Heart left ventricle (tissue), 16 donors: ENCODE measurements at regions not wholly inside any gene's neighbourhood (a gene's known extent, or its start where the extent isn't known, plus 50 kb on each side); places are given as distances from the start of the nearest gene placed in this dataset.

ENCODE experiments used
- ATAC-seq, 4 donors: fragments of 200-7000 bp; cut with Tn5 transposase; one replicate each; pipeline ENCODE4 v1.9.1; 2020 to 2022; ENCODE audit warnings: moderate library complexity in 4 of 4, mild to moderate bottlenecking in 3 of 4, moderate number of reproducible peaks in 1 of 4
- DNase-seq, 5 donors: peaks; one replicate each; pipeline ENCODE4 v3.0.0-alpha.2; 2020
- H3K27ac ChIP-seq, 12 donors: fragments of 200-600 bp; sonication (generic) in 4 of 12; one replicate each; pipeline versions ENCODE4 v1.5.0 to v1.8.0; 2016 to 2022; ENCODE audit warnings: mild to moderate bottlenecking in 2 of 12
- H3K27me3 ChIP-seq, 9 donors: fragments of 200-600 bp; sonication (generic) in 2 of 9; one replicate each; pipeline versions ENCODE4 v1.5.1 to v1.8.0; 2016 to 2022; ENCODE audit warnings: mild to moderate bottlenecking in 3 of 9
- H3K36me3 ChIP-seq, 9 donors: fragments of 200-600 bp; sonication (generic) in 2 of 9; one replicate each; pipeline versions ENCODE4 v1.5.0 to v1.8.0; 2018 to 2022; ENCODE audit warnings: mild to moderate bottlenecking in 2 of 9
- H3K4me1 ChIP-seq, 12 donors: fragments of 200-600 bp; sonication (generic) in 4 of 12; one replicate each; pipeline versions ENCODE4 v1.5.0 to v1.8.0; 2016 to 2022; ENCODE audit warnings: mild to moderate bottlenecking in 3 of 12
- H3K4me3 ChIP-seq, 12 donors: fragments of 200-600 bp; sonication (generic) in 4 of 12; one replicate each; pipeline versions ENCODE4 v1.5.0 to v1.8.0; 2017 to 2022; ENCODE audit warnings: mild to moderate bottlenecking in 9 of 12, moderate library complexity in 4 of 12
- H3K9me3 ChIP-seq, 12 donors: fragments of 200-600 bp; sonication (generic) in 4 of 12; one replicate each; pipeline versions ENCODE4 v1.5.0 to v1.8.0; 2016 to 2022; ENCODE audit warnings: mild to moderate bottlenecking in 1 of 12
- CTCF ChIP-seq, 12 donors: fragments of 200-600 bp; sonication (generic) in 4 of 12; IDR thresholded peaks; one replicate each; pipeline versions ENCODE4 v1.5.0 to v1.8.0; 2018 to 2022; ENCODE audit warnings: antibody characterized with exemption in 12 of 12, mild to moderate bottlenecking in 5 of 12
- POLR2A ChIP-seq, 2 donors: fragments of 450-650 bp; IDR thresholded peaks; one replicate each; pipeline ENCODE4 v1.6.1; 2017; ENCODE audit warnings: antibody characterized with exemption in 2 of 2, mild to moderate bottlenecking in 2 of 2, moderate library complexity in 2 of 2
- WGBS, 4 donors: extraction: QIAGEN DNeasy Blood & Tissue Kit in 2 of 4; methylation state at CpG; one replicate each; pipeline versions ENCODE4 v1.1.5 to v1.1.7; 2013 to 2018; 5-methylcytosine and 5-hydroxymethylcytosine counted together
- intact Hi-C, 10 donors: fragments of 100-400 bp; cut with DNase I; formaldehyde crosslinking; loops; one replicate each; pipeline versions ENCODE4 v1.11.1 to v1.14.2; 2022
- donor health status: ischemic (EF 13 %, LVEDD 7.1; RV severe dilation, severe dysfunction).
- donor health status: healthy with polysubstance abuse.
- donor health status: DM: no; HTN: yes; CAD: no.
- donor health status: DM: no; HTN: no; CAD: no.
- donor health status: ischemic (EF 25% LVEDD 6.9; RV normal size, moderate dysfunction).
- donor health status: ischemic (EF 25% LVEDD 5.7; RV mildly dilated, moderate dysfunction).
- donor health status: healthy.
- donor health status: DM: yes; HTN: yes; CAD: no.
- donor health status: ischemic (EF 35%, LVEDD 5.7; RV mildly dilated, moderate dysfunction).
- donor health status: nonischemic (EF 11% LVEDD 7.7; RV severe dilation, severe dysfunction).
- donor health status: DM: yes; HTN: yes; CAD: no.
- donor health status: PGD.
- donor health status: ischemic (EF 29% LVEDD 5.4; RV normal size, mild dysfunction).
- donor health status: nonischemic (EF 23%, LVEDD 6.1; RV moderate dilation, normal function).

GRCh38 chrX:155694649-155695048 lies 81.9 kb upstream of the TMLHE start:
- H3K36me3 ChIP-seq, result no peaks in the 10 kb centered on the region
- H3K4me3 ChIP-seq, result no peak overlapping the region
- WGBS, 4 donors, result 81 to 95% (median 88%) methylated on average over 5 of the region's 5 CpGs
- no peaks in the 10 kb centered on the region for H3K4me1 ChIP-seq
- TF ChIP-seq CTCF (IDR thresholded peaks at IDR 0.05), result no peak
- TF ChIP-seq POLR2A (IDR thresholded peaks at IDR 0.05), result no peak
- no peaks in the 10 kb centered on the region for H3K27me3 ChIP-seq
- H3K9me3 ChIP-seq, result peaks cover 0 to 3% (median 0%) of the 10 kb centered on the region in 12 donors
- intact Hi-C loops, result no loop called here
- no peak overlapping the region for H3K27ac ChIP-seq
- ATAC-seq (no peak), DNase-seq (no peak)

GRCh38 chrX:155682834-155683233 lies 70.1 kb upstream of the TMLHE start:
- 49 to 88% (median 69%) methylated on average over 2 of the region's 2 CpGs for WGBS, 4 donors
- no peaks in the 10 kb centered on the region for H3K9me3 ChIP-seq
- H3K27ac ChIP-seq, result no peak overlapping the region
- H3K27me3 ChIP-seq, result no peaks in the 10 kb centered on the region
- TF ChIP-seq CTCF (IDR thresholded peaks at IDR 0.05) (no peak), POLR2A (IDR thresholded peaks at IDR 0.05) (no peak)
- no peaks in the 10 kb centered on the region for H3K36me3 ChIP-seq
- H3K4me1 ChIP-seq, result no peaks in the 10 kb centered on the region
- no peak for DNase-seq
- ATAC-seq, result no peak
- intact Hi-C loops, result no loop called here
- no peak overlapping the region for H3K4me3 ChIP-seq

- H3K36me3 ChIP-seq, result no peaks in the 10 kb centered on the region
- no peaks in the 10 kb centered on the region for H3K9me3 ChIP-seq
- intact Hi-C loops, result no loop called here
- no peak overlapping the region for H3K27ac ChIP-seq
- H3K27me3 ChIP-seq, result no peaks in the 10 kb centered on the region
- ATAC-seq (no peak), DNase-seq (no peak)
- H3K4me3 ChIP-seq, result no peak overlapping the region
- whole genome bisulfite sequencing, 4 donors, result 80 to 98% (median 91%) methylated on average over 4 of the region's 4 CpGs
- H3K4me1 ChIP-seq, result no peaks in the 10 kb centered on the region
- no peak for TF ChIP-seq CTCF (IDR thresholded peaks at IDR 0.05)
- no peak for TF ChIP-seq POLR2A (IDR thresholded peaks at IDR 0.05)
Measured at GRCh38 chrX:155679715-155680114, 67.0 kb upstream of the TMLHE start.

GRCh38 chrX:155673338-155673737 lies 60.6 kb upstream of the TMLHE start:
- no peak overlapping the region for H3K27ac ChIP-seq
- ATAC-seq, result no peak
- no peaks in the 10 kb centered on the region for H3K9me3 ChIP-seq
- TF ChIP-seq CTCF (IDR thresholded peaks at IDR 0.05) (no peak), POLR2A (IDR thresholded peaks at IDR 0.05) (no peak)
- H3K36me3 ChIP-seq, result no peaks in the 10 kb centered on the region
- no peaks in the 10 kb centered on the region for H3K27me3 ChIP-seq
- intact Hi-C loops, result no loop called here
- no peak for DNase-seq
- H3K4me3 ChIP-seq, result no peak overlapping the region
- no peaks in the 10 kb centered on the region for H3K4me1 ChIP-seq
